ENCODE measurements at regions not wholly inside any gene's neighbourhood (a gene's known extent, or its start where the extent isn't known, plus 50 kb on each side); places are given as distances from the start of the nearest gene placed in this dataset.

DNA sequence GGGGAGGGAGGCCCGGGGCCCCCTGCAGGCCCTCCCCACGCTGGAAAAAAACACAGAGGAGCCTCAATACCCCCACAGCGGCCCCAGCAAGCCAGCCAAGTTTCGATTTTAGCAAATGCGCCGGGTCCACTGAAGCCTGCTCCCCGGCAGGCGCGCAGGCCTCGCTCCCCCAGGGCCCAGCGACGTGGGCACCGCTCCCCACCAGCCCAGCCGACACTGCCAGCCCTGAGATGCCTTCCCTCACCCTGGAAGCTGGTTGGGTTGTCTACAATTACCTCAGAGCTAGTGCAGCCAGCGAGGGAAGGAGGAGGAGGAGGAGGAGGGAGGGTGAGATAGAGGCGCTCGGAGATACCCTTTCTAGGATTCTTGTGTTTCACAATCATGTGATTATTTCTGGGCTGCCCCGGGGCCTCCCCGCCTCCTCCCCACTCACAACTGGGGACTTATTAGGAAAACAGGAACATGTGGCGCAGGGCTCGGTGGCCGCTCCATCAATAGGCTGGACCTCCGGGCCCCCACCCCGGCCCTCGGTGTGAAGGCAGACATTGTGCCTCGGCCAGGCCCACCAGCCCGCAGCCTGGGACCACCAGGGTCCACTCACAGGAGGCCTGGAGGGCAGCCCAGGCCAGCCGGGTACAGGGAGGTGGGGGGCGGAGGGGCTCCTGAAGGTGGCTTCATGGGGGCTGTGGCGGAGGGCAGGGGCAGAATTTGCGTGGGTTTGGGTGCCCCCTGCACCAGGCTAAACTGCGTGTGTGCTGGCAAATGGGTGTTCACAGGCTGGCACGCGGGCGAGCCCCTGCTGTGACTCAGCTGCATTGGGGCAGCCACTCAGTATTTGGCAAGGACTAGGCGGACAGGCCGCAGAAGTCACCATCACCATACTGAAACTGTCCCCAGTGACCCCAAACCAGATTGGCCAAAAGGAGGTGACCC is 109.9 kb downstream of the NCOR2 start:
- peaks cover 23% of the 10 kb centered on the region for H4K20me1 ChIP-seq (ENCODE audit: insufficient read depth, low read length, poor library complexity, severe bottlenecking)
- H3K9me3 ChIP-seq (ENCODE audit: insufficient read depth, low read depth, low read length), result no peaks in the 10 kb centered on the region
- H3K79me2 ChIP-seq (ENCODE audit: insufficient read depth, low read length), result peaks cover 60% of the 10 kb centered on the region
- no peak for TF ChIP-seq EZH2phosphoT487 (IDR thresholded peaks at IDR 0.05; ENCODE audit: borderline replicate concordance)
- TF ChIP-seq, protein P1, sequence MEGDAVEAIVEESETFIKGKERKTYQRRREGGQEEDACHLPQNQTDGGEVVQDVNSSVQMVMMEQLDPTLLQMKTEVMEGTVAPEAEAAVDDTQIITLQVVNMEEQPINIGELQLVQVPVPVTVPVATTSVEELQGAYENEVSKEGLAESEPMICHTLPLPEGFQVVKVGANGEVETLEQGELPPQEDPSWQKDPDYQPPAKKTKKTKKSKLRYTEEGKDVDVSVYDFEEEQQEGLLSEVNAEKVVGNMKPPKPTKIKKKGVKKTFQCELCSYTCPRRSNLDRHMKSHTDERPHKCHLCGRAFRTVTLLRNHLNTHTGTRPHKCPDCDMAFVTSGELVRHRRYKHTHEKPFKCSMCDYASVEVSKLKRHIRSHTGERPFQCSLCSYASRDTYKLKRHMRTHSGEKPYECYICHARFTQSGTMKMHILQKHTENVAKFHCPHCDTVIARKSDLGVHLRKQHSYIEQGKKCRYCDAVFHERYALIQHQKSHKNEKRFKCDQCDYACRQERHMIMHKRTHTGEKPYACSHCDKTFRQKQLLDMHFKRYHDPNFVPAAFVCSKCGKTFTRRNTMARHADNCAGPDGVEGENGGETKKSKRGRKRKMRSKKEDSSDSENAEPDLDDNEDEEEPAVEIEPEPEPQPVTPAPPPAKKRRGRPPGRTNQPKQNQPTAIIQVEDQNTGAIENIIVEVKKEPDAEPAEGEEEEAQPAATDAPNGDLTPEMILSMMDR (conservative IDR thresholded peaks at IDR 0.05; ENCODE audit: low read length), result no peak
- H3K4me3 ChIP-seq (ENCODE audit: low read length, poor library complexity, severe bottlenecking), result peak overlapping the region; percentile 57
- no peak overlapping the region for H2AFZ ChIP-seq (ENCODE audit: low read length)
- no peaks in the 10 kb centered on the region for H3K9me2 ChIP-seq (replicated peaks; ENCODE audit: low read depth, low read length)
- no peaks in the 10 kb centered on the region for H3F3A ChIP-seq (ENCODE audit: low read depth)
- no peaks in the 10 kb centered on the region for H3K27me3 ChIP-seq (ENCODE audit: insufficient read depth, low read length, poor library complexity, severe bottlenecking)
- peaks cover 26% of the 10 kb centered on the region; the same call in 1 of the 2 replicates for H3K36me3 ChIP-seq (ENCODE audit: insufficient read depth, low read length)
- H3K9ac ChIP-seq (ENCODE audit: low read depth, low read length, poor library complexity, severe bottlenecking), result peak overlapping the region; percentile 60
- H3K4me1 ChIP-seq (ENCODE audit: insufficient read depth, low read length, poor library complexity, severe bottlenecking), result peaks cover 59% of the 10 kb centered on the region
- peak overlapping the region; percentile 75 for H3K4me2 ChIP-seq (ENCODE audit: low read depth, low read length, poor library complexity, severe bottlenecking)

DNA sequence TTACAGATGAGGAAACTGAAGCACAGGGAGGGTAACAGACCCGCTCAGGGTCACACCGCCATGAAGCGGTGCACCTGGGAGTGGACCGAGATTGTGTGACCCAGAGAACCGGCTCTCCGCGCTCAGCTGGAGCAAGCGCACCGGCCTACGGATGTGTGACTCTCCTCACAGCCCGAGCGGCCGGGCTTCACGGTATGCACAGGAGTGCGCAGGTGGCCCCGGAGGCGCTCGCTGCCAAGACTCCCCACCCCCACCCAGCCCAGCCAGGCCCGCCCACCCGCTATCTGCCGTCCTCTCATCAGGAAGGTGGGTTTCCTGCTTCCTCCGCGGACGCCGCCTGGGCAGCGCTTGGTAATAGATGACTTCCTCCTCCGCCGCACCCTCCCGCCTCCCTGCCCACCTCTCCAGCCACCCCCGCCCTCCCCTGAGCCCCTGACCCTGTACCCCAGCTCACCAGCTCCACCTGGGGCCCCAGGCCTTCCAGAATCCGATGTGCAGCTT is 110.7 kb downstream of the NCOR2 start:
- Histone ChIP-seq H3K79me2 (ENCODE audit: insufficient read depth, low read length) (peaks cover 60% of the 10 kb centered on the region), H3K9me3 (ENCODE audit: insufficient read depth, low read depth, low read length) (no peaks in the 10 kb centered on the region), H3K4me3 (ENCODE audit: low read length, poor library complexity, severe bottlenecking) (peak overlapping the region; percentile 58), H2AFZ (ENCODE audit: low read length) (no peak overlapping the region), H3F3A (ENCODE audit: low read depth) (no peaks in the 10 kb centered on the region), H3K4me2 (ENCODE audit: low read depth, low read length, poor library complexity, severe bottlenecking) (peak overlapping the region; percentile 75), H3K9ac (ENCODE audit: low read depth, low read length, poor library complexity, severe bottlenecking) (peak overlapping the region; percentile 60), H3K27me3 (ENCODE audit: insufficient read depth, low read length, poor library complexity, severe bottlenecking) (no peaks in the 10 kb centered on the region), H3K9me2 (replicated peaks; ENCODE audit: low read depth, low read length) (no peaks in the 10 kb centered on the region), H3K4me1 (ENCODE audit: insufficient read depth, low read length, poor library complexity, severe bottlenecking) (peaks cover 61% of the 10 kb centered on the region), H4K20me1 (ENCODE audit: insufficient read depth, low read length, poor library complexity, severe bottlenecking) (peaks cover 21% of the 10 kb centered on the region), H3K36me3 (ENCODE audit: insufficient read depth, low read length) (peaks cover 25% of the 10 kb centered on the region; the same call in 1 of the 2 replicates)
- no peak for TF ChIP-seq EZH2phosphoT487 (IDR thresholded peaks at IDR 0.05; ENCODE audit: borderline replicate concordance)
- TF ChIP-seq, protein P1 (conservative IDR thresholded peaks at IDR 0.05; ENCODE audit: low read length), result no peak; the same call in none of the 2 replicates

DNA sequence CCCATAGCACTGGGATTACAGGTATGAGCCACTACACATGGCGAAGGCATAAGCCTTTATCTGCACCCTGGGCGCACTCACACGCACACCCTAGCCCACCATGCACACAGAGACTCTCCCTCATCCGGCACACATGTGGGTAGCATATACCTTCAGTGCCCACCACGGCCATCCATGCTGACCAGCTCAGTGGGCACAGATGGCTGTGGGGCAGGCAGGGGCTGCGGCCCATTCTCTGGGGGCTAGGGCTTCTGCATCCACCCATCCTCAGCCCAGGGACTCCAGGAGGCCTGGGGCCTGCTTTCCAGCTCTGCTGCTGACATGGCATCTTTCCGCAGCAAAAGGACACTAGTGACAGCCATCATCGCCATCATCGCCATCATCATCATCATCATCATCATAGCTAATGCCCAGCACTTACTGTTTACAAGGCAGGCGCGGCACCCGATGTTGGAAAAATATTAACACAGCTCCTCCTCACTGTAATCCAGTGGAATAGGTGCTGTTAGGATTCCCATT is 111.2 kb downstream of the NCOR2 start:
- peaks cover 24% of the 10 kb centered on the region for H4K20me1 ChIP-seq (ENCODE audit: insufficient read depth, low read length, poor library complexity, severe bottlenecking)
- no peak overlapping the region for H3K9ac ChIP-seq (ENCODE audit: low read depth, low read length, poor library complexity, severe bottlenecking)
- peaks cover 58% of the 10 kb centered on the region for H3K79me2 ChIP-seq (ENCODE audit: insufficient read depth, low read length)
- H2AFZ ChIP-seq (ENCODE audit: low read length), result no peak overlapping the region
- H3K4me1 ChIP-seq (ENCODE audit: insufficient read depth, low read length, poor library complexity, severe bottlenecking), result peaks cover 66% of the 10 kb centered on the region
- H3K4me3 ChIP-seq (ENCODE audit: low read length, poor library complexity, severe bottlenecking), result peak overlapping the region; percentile 58
- TF ChIP-seq, protein P1 (conservative IDR thresholded peaks at IDR 0.05; ENCODE audit: low read length), result no peak
- no peak for TF ChIP-seq EZH2phosphoT487 (IDR thresholded peaks at IDR 0.05; ENCODE audit: borderline replicate concordance)
- peaks cover 20% of the 10 kb centered on the region; the same call in 1 of the 2 replicates for H3K36me3 ChIP-seq (ENCODE audit: insufficient read depth, low read length)
- no peaks in the 10 kb centered on the region for H3F3A ChIP-seq (ENCODE audit: low read depth)
- H3K9me3 ChIP-seq (ENCODE audit: insufficient read depth, low read depth, low read length), result no peaks in the 10 kb centered on the region
- peak overlapping the region; percentile 59 for H3K4me2 ChIP-seq (ENCODE audit: low read depth, low read length, poor library complexity, severe bottlenecking)
- no peaks in the 10 kb centered on the region for H3K27me3 ChIP-seq (ENCODE audit: insufficient read depth, low read length, poor library complexity, severe bottlenecking)
- no peaks in the 10 kb centered on the region for H3K9me2 ChIP-seq (replicated peaks; ENCODE audit: low read depth, low read length)

Data from Loucy (cell line).